Activated naive CD4-positive, alpha-beta T cell treated with anti-CD3 and anti-CD28 coated beads for 36 hours (primary cell): ENCODE measurements at regions not wholly inside any gene's neighbourhood (a gene's known extent, or its start where the extent isn't known, plus 50 kb on each side); places are given as distances from the start of the nearest gene placed in this dataset.

Experiments used
- CTCF ChIA-PET: fragments of 350-600 bp; sonication (Branson Sonifier 250); formaldehyde crosslinking; loops from one replicate; lab custom pipeline; 2021; ENCODE audit warnings: antibody characterized with exemption; lab: Charles Lee
- DNase-seq: peaks from one replicate; pipeline ENCODE4 v3.0.0-alpha.2; 2020
- H3K27ac Mint-ChIP-seq: one replicate; pipeline ENCODE4 v1.8.0; 2021; ENCODE audit warnings: mild to moderate bottlenecking, mixed read lengths
- H3K27me3 Mint-ChIP-seq: one replicate; pipeline ENCODE4 v1.8.0; 2021; ENCODE audit warnings: low read depth, mixed read lengths
- H3K36me3 Mint-ChIP-seq: one replicate; pipeline ENCODE4 v1.8.0; 2021; ENCODE audit warnings: low read depth, mixed read lengths
- H3K4me1 Mint-ChIP-seq: one replicate; pipeline ENCODE4 v1.8.0; 2021; ENCODE audit warnings: low read depth, mixed read lengths
- H3K4me3 Mint-ChIP-seq: one replicate; pipeline ENCODE4 v1.8.0; 2021; ENCODE audit warnings: mild to moderate bottlenecking, moderate library complexity, mixed read lengths
- H3K9me3 Mint-ChIP-seq: one replicate; pipeline ENCODE4 v1.8.0; 2021; ENCODE audit warnings: mixed read lengths
- intact Hi-C: fragments of 100-400 bp; cut with micrococcal nuclease; formaldehyde crosslinking; loops from one replicate; pipeline ENCODE4 v1.15.1; 2023

DNA sequence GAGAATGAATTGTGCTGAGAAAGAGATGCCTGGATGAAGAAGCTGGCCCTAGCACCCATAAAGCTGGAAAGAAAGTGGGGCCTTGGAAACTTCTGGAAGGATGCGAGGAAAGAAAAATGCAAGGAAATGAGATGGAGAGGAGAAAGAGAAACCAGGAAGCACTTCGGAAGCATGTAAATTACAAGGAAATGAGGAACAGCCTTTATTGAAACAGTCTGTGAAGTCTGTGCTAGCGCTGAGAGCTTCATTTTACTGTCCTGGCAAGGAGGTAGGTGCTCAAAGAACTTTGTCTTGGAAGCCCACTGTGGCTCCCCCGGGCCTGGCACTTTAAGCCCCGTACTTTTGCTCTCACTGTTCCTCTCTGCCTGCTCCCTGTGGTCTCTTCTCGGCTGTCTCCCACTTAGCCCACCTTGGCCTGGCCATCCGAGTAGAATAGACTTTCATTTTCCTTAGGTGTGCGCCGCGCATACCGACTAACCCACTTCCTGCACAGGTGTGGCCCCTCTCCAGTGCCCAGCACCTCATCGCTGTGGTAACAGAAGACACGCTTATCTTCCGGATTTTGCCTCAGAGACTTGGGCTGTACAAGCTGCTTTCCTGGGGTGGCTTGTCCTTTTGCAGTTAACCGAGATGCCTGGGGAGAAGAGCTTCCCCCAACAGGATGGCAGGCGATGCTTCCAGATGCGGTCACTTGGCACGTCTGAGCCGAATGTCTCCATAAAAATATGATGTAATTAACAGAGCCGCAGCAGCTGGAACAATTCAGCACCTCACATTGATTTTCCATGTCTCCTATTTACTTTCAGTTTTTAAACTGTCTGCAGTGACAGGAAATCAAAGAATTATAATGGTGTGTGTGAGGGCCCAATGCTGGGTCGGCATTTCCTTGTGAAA, 199.6 kb downstream of the HRH4 start:
- Mint-ChIP-seq H3K9me3 (no peaks in the 10 kb centered on the region), H3K4me1 (peaks cover 20% of the 10 kb centered on the region), H3K36me3 (no peaks in the 10 kb centered on the region), H3K27me3 (no peaks in the 10 kb centered on the region), H3K27ac (no peak overlapping the region), H3K4me3 (peak overlapping the region; percentile 65)
- CTCF ChIA-PET, result interaction anchor here (0.9 to 1.9 kb wide), 3 partner anchors 60 to 171 kb away, joined by 3 to 5 read pairs (median 4); no protein-coding TSS in a partner anchor
- DNase-seq, result peak; percentile 61
- intact Hi-C loops, result no loop called here

DNA sequence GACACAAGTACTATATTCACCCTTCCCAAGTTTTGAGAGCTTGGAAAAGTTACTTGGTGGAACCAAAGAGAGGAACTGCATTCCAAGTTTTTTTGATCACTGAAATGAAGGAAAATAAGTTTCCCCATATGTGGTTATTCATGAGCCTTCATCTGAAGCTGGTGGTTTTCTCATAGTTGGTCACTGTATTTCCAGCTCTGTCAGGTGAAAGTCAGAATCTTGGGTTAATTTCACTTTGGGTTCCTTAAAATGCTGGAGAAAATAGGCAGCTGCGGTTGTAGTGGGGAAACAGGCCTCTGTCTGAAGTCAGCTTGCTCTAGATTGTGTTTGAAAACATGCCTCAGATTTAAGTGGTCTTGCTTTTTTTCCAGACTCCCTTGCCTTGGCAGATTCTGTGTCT, 200.5 kb downstream of the HRH4 start:
- Mint-ChIP-seq H3K4me1 (peaks cover 20% of the 10 kb centered on the region), H3K27me3 (no peaks in the 10 kb centered on the region), H3K27ac (no peak overlapping the region), H3K36me3 (no peaks in the 10 kb centered on the region), H3K4me3 (no peak overlapping the region), H3K9me3 (no peaks in the 10 kb centered on the region)
- CTCF ChIA-PET, result interaction anchor here (0.9 to 1.1 kb wide), 3 partner anchors 61 to 172 kb away, joined by 3 to 4 read pairs (median 3); no protein-coding TSS in a partner anchor
- DNase-seq, result no peak
- intact Hi-C loops, result no loop called here

DNA sequence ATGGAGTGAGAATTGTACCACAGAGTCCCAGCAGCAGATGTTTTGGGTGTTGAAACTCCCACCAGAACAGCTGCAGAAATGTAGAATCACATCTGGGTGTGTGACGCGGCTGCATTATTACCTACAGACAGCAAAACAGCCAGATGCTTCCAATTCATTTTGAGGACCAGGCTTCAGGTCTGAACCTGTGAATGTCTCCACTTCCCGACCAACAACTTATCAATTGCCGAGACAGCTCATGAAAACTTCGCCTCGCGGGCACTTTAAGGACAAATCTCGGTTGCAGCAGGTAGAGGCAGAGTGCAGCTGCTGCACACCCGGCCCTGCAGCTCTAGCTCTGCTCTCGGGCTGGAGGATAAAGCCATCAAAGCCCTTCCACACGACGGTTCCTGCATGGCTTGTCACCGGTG, 202.0 kb downstream of the HRH4 start:
- CTCF ChIA-PET, result no interaction called here
- no peaks in the 10 kb centered on the region for H3K36me3 Mint-ChIP-seq
- H3K9me3 Mint-ChIP-seq, result no peaks in the 10 kb centered on the region
- H3K4me3 Mint-ChIP-seq, result no peak overlapping the region
- DNase-seq, result no peak
- no peak overlapping the region for H3K27ac Mint-ChIP-seq
- intact Hi-C loops, result no loop called here
- H3K4me1 Mint-ChIP-seq, result peaks cover 20% of the 10 kb centered on the region
- H3K27me3 Mint-ChIP-seq, result no peaks in the 10 kb centered on the region

DNA sequence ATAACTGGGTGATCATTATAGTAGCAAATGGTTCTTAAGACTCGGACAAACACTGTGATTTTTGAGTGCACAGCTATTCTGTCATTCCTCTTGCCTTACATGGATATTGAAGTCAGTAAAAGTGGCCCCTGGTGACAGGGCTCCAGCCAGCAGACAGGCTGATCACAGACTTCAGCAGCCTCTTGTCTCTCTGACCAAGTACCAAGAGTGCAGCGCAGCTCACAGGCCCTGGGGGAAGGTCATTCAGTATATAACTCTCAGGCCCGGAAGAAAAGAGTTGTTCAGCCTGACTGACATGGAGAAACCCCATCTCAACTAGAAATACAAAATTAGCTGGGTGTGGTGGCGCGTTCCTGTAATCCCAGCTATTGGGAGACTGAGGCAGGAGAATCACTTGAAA, 202.6 kb downstream of the HRH4 start:
- CTCF ChIA-PET, result interaction anchor here (0.6 kb wide), 1 partner anchor 1232 kb away, joined by 3 read pairs; no protein-coding TSS in a partner anchor
- Mint-ChIP-seq H3K27me3 (no peaks in the 10 kb centered on the region), H3K9me3 (no peaks in the 10 kb centered on the region), H3K27ac (no peak overlapping the region), H3K4me3 (no peak overlapping the region), H3K4me1 (peaks cover 20% of the 10 kb centered on the region), H3K36me3 (no peaks in the 10 kb centered on the region)
- no peak for DNase-seq
- intact Hi-C loops, result no loop called here

DNA sequence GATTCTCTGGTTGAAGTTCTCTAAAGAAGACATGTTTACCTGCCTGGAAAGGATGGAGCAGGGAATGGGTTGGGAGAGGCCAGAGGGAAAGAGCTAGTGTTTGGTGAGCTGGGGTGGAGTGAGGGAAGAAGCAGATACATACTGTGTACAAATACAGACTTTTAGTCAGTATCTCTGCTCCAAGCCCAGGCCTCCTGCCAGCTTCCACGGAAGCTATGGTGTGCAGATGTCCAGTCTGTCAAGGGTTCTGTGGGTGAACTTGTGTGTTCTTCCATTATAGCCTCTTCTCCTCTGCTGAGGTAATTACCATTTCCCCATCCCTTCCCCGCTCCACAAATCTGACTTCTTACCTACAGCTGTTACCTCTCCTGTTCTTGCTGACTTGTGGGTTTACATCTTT, 208.6 kb downstream of the HRH4 start:
- H3K4me3 Mint-ChIP-seq, result no peak overlapping the region
- no peaks in the 10 kb centered on the region for H3K4me1 Mint-ChIP-seq
- H3K27ac Mint-ChIP-seq, result no peak overlapping the region
- CTCF ChIA-PET, result no interaction called here
- no peaks in the 10 kb centered on the region for H3K9me3 Mint-ChIP-seq
- intact Hi-C loops, result no loop called here
- H3K36me3 Mint-ChIP-seq, result no peaks in the 10 kb centered on the region
- peaks cover 1% of the 10 kb centered on the region for H3K27me3 Mint-ChIP-seq
- no peak for DNase-seq

DNA sequence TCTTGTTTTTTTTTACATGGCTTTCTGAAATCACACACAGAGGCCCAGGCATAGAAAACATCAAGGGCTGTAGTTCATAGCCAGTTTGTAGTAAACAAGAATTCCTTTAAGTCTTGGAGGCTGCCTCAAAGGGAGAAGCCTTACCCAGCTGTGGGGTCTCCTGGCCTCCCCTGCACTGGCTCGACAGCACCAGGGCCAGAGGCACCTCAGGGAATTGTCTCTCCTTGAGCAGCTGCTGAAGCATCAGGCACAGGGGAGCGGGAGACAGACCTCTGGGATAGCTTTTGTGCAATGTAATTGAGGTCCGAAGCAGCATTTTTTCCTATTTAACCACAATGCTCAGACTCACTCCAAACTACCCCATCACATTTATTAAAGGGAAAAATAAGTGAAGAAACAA, 209.1 kb downstream of the HRH4 start:
- Mint-ChIP-seq H3K36me3 (no peaks in the 10 kb centered on the region), H3K9me3 (no peaks in the 10 kb centered on the region), H3K4me1 (no peaks in the 10 kb centered on the region), H3K4me3 (no peak overlapping the region), H3K27me3 (peaks cover 1% of the 10 kb centered on the region), H3K27ac (no peak overlapping the region)
- DNase-seq, result no peak
- intact Hi-C loops, result no loop called here
- CTCF ChIA-PET, result no interaction called here

DNA sequence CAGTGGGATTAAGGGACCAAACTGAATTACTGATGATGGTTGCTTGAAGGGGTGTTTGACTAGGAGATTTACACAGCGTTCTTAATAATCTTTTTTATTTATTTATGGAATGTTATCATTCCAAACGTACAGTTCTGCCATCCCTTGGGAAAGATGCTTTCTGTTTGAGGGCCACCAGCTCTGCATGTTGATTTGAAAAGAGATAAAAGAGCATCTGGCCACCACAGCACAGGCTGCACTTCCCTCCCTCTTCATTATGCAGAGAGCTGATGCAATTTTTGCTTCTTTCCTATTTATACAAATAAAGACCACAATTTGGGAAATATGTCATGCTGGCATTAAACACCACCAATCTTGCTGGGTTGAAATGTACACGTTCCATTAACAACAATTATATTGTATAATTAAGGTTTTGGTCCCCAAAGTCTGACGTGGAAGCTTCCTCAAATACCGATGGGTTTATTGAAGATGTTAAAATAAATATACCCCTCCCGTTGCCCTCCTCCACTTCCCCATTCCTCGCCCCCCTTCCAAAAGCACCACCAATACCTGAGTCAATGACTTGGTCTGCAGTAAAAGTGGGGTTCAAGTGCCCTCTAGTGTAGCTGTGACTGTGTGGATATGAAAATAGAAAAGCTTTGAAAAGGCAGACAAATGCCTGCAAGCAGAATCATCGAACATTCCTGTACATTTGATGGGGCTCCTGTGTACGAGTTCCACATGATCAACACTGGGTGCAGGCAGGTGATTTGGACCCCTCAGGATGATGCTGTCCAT, 211.9 kb downstream of the HRH4 start:
- no peaks in the 10 kb centered on the region for H3K36me3 Mint-ChIP-seq
- DNase-seq, result peak; percentile 7
- H3K9me3 Mint-ChIP-seq, result no peaks in the 10 kb centered on the region
- H3K27ac Mint-ChIP-seq, result no peak overlapping the region
- CTCF ChIA-PET, result interaction anchor here (0.6 to 1.3 kb wide), 3 partner anchors 54 to 186 kb away, joined by 3 to 6 read pairs (median 3); no protein-coding TSS in a partner anchor
- intact Hi-C loops, result loop anchor here (1.0 to 5.0 kb wide), 2 partner anchors 55 to 72 kb away; no protein-coding TSS in a partner anchor
- H3K27me3 Mint-ChIP-seq, result peaks cover 1% of the 10 kb centered on the region
- H3K4me1 Mint-ChIP-seq, result no peaks in the 10 kb centered on the region
- no peak overlapping the region for H3K4me3 Mint-ChIP-seq

DNA sequence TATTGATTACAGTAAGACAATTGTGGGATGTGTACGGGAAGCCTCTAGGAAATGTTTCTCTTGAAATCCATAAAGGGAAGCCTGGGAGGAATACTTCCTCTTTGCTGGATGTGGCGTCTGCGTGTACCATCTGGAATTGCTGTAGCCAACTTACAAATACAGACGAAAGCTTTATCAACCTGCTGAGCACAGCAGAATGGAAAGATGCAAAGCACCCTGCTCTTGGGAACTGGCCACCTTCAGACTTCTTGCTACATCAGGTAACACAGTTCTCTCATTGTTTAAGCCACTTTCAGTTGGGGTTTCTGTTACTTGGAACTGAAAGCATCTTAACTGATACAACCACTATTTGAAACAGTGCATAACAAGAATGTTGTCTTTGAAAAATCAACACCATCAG, 213.8 kb downstream of the HRH4 start:
- intact Hi-C loops, result loop anchor here (5.0 kb wide), 1 partner anchor 53 kb away; no protein-coding TSS in a partner anchor
- DNase-seq, result no peak
- Mint-ChIP-seq H3K4me3 (no peak overlapping the region), H3K27ac (no peak overlapping the region), H3K4me1 (no peaks in the 10 kb centered on the region), H3K36me3 (no peaks in the 10 kb centered on the region), H3K27me3 (peaks cover 6% of the 10 kb centered on the region), H3K9me3 (no peaks in the 10 kb centered on the region)
- CTCF ChIA-PET, result no interaction called here

DNA sequence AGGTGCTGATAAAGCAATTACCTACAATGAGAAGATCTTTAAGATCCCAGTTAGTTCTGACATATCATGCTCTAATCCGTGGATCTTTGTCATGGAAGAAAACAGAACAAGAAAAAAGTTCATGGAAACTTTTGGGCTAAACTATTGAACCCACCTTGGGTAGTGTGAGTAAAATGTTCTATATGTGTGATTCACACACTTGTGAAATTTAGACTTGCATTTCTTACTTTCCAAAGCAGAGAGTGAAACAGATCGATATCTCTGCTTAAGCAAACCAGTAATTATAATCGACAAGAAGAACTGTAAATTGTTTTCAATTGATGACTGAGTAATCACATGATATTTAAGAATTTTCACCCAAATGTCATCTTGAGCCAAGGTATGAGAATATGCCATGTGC, 214.2 kb downstream of the HRH4 start:
- H3K27ac Mint-ChIP-seq, result no peak overlapping the region
- H3K4me3 Mint-ChIP-seq, result no peak overlapping the region

DNA sequence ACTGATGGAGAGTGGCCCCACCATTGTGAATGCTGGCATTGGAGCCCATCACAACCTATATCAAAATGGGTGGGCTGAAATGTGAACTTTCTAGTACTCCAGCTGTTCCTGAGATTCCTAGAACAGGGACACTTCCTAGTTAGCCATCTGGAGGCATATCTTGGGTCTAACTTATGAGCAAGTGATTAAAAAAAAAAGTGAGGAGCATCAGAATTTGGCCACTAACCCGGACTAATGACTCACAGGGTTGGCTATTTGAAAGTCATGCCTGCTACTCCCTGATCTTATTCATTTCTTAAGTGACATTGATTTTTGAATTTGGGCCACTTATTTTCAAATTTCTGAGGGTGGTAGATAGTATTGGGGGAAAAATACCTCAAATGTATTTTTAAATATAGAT, 216.6 kb downstream of the HRH4 start:
- no peaks in the 10 kb centered on the region for H3K9me3 Mint-ChIP-seq
- no peaks in the 10 kb centered on the region for H3K4me1 Mint-ChIP-seq
- peaks cover 9% of the 10 kb centered on the region for H3K27me3 Mint-ChIP-seq

More for the DNA sequence above, 214.2 kb downstream of the HRH4 start:
- DNase-seq, result no peak
- H3K4me1 Mint-ChIP-seq, result no peaks in the 10 kb centered on the region
- CTCF ChIA-PET, result no interaction called here
- intact Hi-C loops, result loop anchor here (5.0 kb wide), 1 partner anchor 53 kb away; no protein-coding TSS in a partner anchor
- H3K9me3 Mint-ChIP-seq, result no peaks in the 10 kb centered on the region
- peaks cover 7% of the 10 kb centered on the region for H3K27me3 Mint-ChIP-seq
- H3K36me3 Mint-ChIP-seq, result no peaks in the 10 kb centered on the region

DNA sequence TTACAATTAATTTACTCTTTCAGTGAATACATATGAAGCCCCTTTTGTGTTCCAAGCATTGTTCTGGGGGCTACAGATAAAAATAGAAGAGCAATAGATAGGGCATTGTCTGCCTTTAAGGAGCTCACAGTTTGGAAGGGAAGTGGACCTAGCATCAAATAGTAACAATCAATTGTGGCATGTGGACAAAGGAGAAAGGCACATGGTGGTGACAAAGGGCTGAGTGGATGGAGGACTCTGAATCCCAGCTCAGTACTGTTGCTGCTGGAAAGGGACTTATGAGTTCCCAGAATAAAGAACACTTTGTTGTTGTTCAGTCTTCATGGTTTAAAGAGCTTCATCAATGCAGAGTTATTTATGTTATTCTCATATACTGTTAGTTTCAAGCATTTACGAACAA, 217.7 kb downstream of the HRH4 start:
- Mint-ChIP-seq H3K9me3 (no peaks in the 10 kb centered on the region), H3K4me3 (no peak overlapping the region), H3K4me1 (no peaks in the 10 kb centered on the region), H3K27me3 (peaks cover 9% of the 10 kb centered on the region), H3K36me3 (no peaks in the 10 kb centered on the region), H3K27ac (no peak overlapping the region)
- intact Hi-C loops, result no loop called here
- CTCF ChIA-PET, result no interaction called here
- no peak for DNase-seq

More for the DNA sequence above, 216.6 kb downstream of the HRH4 start:
- intact Hi-C loops, result no loop called here
- Mint-ChIP-seq H3K27ac (no peak overlapping the region), H3K4me3 (no peak overlapping the region), H3K36me3 (no peaks in the 10 kb centered on the region)
- no peak for DNase-seq
- CTCF ChIA-PET, result no interaction called here

DNA sequence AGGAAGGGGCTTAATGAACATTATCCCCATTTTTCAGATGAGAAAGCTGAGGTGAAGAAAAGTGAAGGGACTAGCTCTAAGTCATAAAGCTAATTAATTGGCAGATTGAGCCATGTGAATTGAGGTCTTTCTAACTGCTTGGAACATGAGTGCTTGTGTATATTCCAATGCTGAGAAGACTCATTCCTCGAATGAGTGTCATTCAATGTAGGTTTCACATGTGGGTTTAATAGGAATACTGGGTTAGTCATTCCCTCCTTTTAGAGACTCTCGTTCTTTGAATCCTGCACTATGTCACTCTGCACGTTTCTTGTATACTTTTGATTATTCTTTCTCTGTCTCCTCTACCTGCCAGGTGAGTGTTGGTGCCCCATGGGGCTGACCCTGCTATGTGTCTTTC, 218.2 kb downstream of the HRH4 start:
- Mint-ChIP-seq H3K9me3 (no peaks in the 10 kb centered on the region), H3K4me3 (no peak overlapping the region), H3K27ac (no peak overlapping the region), H3K36me3 (no peaks in the 10 kb centered on the region), H3K27me3 (peaks cover 7% of the 10 kb centered on the region), H3K4me1 (no peaks in the 10 kb centered on the region)
- intact Hi-C loops, result no loop called here
- CTCF ChIA-PET, result no interaction called here
- no peak for DNase-seq
